ENCODE measurements at regions not wholly inside any gene's neighbourhood (a gene's known extent, or its start where the extent isn't known, plus 50 kb on each side); places are given as distances from the start of the nearest gene placed in this dataset.

GRCh38 chr5:152004095-152004494 lies 79.4 kb upstream of the GLRA1 start:
- FAIRE-seq (no peak), ATAC-seq (no peak), DNase-seq (ENCODE audit: low read depth, low spot score) (no peak)
- no peaks in the 10 kb centered on the region for H3K4me1 ChIP-seq (ENCODE audit: control insufficient read depth, insufficient read depth, low read length)
- in situ Hi-C loops (cut with MboI) (no loop called here), intact Hi-C loops (cut with micrococcal nuclease; ENCODE audit: unreplicated experiment) (no loop called here)
- no peaks in the 10 kb centered on the region for H3K36me3 ChIP-seq (ENCODE audit: control insufficient read depth in 2 of 2, insufficient read depth in 2 of 2, low read length in 1 of 2)
- CTCF ChIA-PET, result interaction anchor here (1.5 kb wide), 1 partner anchor 39 kb away, joined by 3 read pairs; no protein-coding TSS in a partner anchor
- no peak overlapping the region for H3K4me2 ChIP-seq (ENCODE audit: control insufficient read depth, insufficient read depth)
- POLR2A ChIA-PET, result no interaction called here
- no peak overlapping the region for H2AFZ ChIP-seq (ENCODE audit: control insufficient read depth, low read depth, low read length)
- TF ChIP-seq FOXK2 (IDR thresholded peaks at IDR 0.05) (no peak), ZBTB33 (IDR thresholded peaks at IDR 0.05) (no peak)
- SMC1A ChIA-PET (ENCODE audit: uncharacterized antibody, unreplicated experiment), result no interaction called here
- no peak overlapping the region for H3K4me3 ChIP-seq
- H4K20me1 ChIP-seq (ENCODE audit: control insufficient read depth, insufficient read depth), result no peaks in the 10 kb centered on the region
- H3K9me3 ChIP-seq (replicated peaks; ENCODE audit: control insufficient read depth, insufficient read depth, low read length), result no peaks in the 10 kb centered on the region; the same call in 2 of the 3 replicates
- no peaks in the 10 kb centered on the region for H3K27me3 ChIP-seq (replicated peaks in 1 of 2; ENCODE audit: control insufficient read depth in 2 of 2, insufficient read depth in 2 of 2, low read length in 1 of 2)
- no TSS peak for BruUV-seq (replicated peaks)
- no peak overlapping the region for H3K27ac ChIP-seq (ENCODE audit: control insufficient read depth, insufficient read depth)
- no peak overlapping the region for H3K9ac ChIP-seq (ENCODE audit: control insufficient read depth, insufficient read depth, low read length)
- RAD21 ChIA-PET (ENCODE audit: unreplicated experiment), result no interaction called here
- WGBS (ENCODE audit: insufficient coverage, insufficient replicate concordance, low lambda C conversion rate, missing lambda C conversion rate), result 50% methylated on average over 13 of the region's 13 CpGs
- no peaks in the 10 kb centered on the region for H3K79me2 ChIP-seq (ENCODE audit: control insufficient read depth, insufficient read depth, low read length)
